Activated naive CD8-positive, alpha-beta T cell treated with anti-CD3 and anti-CD28 coated beads for 36 hours (primary cell): ENCODE measurements at regions not wholly inside any gene's neighbourhood (a gene's known extent, or its start where the extent isn't known, plus 50 kb on each side); places are given as distances from the start of the nearest gene placed in this dataset.

Experiments
- DNase-seq: peaks from one replicate; pipeline ENCODE4 v3.0.0; 2021
- H3K27ac Mint-ChIP-seq: one replicate; pipeline ENCODE4 v1.8.0; 2022; ENCODE audit warnings: mild to moderate bottlenecking, moderate library complexity, mixed read lengths
- H3K27me3 Mint-ChIP-seq: one replicate; pipeline ENCODE4 v1.8.0; 2022; ENCODE audit warnings: mild to moderate bottlenecking, mixed read lengths
- H3K36me3 Mint-ChIP-seq: one replicate; pipeline ENCODE4 v1.8.0; 2021; ENCODE audit warnings: mild to moderate bottlenecking, mixed read lengths
- H3K4me1 Mint-ChIP-seq: one replicate; pipeline ENCODE4 v1.8.0; 2021; ENCODE audit warnings: mixed read lengths
- H3K4me3 Mint-ChIP-seq: one replicate; pipeline ENCODE4 v1.8.0; 2022; ENCODE audit warnings: mild to moderate bottlenecking, moderate library complexity, mixed read lengths
- H3K9me3 Mint-ChIP-seq: one replicate; pipeline ENCODE4 v1.8.0; 2022; ENCODE audit warnings: mixed read lengths

- no peak for DNase-seq
- Mint-ChIP-seq H3K27ac (no peak overlapping the region), H3K4me3 (no peak overlapping the region), H3K27me3 (no peaks in the 10 kb centered on the region), H3K36me3 (no peaks in the 10 kb centered on the region), H3K9me3 (peaks cover 4% of the 10 kb centered on the region), H3K4me1 (no peaks in the 10 kb centered on the region)
These were observed 182.8 kb upstream of the FOXN2 start for GRCh38 chr2:48131539-48132270.

- Mint-ChIP-seq H3K9me3 (peaks cover 4% of the 10 kb centered on the region), H3K27ac (no peak overlapping the region), H3K27me3 (no peaks in the 10 kb centered on the region), H3K36me3 (no peaks in the 10 kb centered on the region), H3K4me1 (no peaks in the 10 kb centered on the region), H3K4me3 (no peak overlapping the region)
- no peak for DNase-seq
These were observed 182.2 kb upstream of the FOXN2 start for GRCh38 chr2:48132271-48132625.

GRCh38 chr2:48134704-48135103 lies 179.8 kb upstream of the FOXN2 start:
- no peaks in the 10 kb centered on the region for H3K36me3 Mint-ChIP-seq
- no peak overlapping the region for H3K4me3 Mint-ChIP-seq
- no peak for DNase-seq
- no peaks in the 10 kb centered on the region for H3K4me1 Mint-ChIP-seq
- H3K27ac Mint-ChIP-seq = no peak overlapping the region
- peaks cover 4% of the 10 kb centered on the region for H3K9me3 Mint-ChIP-seq
- H3K27me3 Mint-ChIP-seq = no peaks in the 10 kb centered on the region

GRCh38 chr2:48135797-48136196 lies 178.7 kb upstream of the FOXN2 start:
- Mint-ChIP-seq H3K27ac (no peak overlapping the region), H3K27me3 (no peaks in the 10 kb centered on the region), H3K9me3 (peaks cover 4% of the 10 kb centered on the region), H3K36me3 (no peaks in the 10 kb centered on the region), H3K4me3 (no peak overlapping the region), H3K4me1 (no peaks in the 10 kb centered on the region)
- DNase-seq = no peak

GRCh38 chr2:48137829-48138228 lies 176.7 kb upstream of the FOXN2 start:
- no peak for DNase-seq
- Mint-ChIP-seq H3K27me3 (peaks cover 5% of the 10 kb centered on the region), H3K4me1 (no peaks in the 10 kb centered on the region), H3K9me3 (peaks cover 5% of the 10 kb centered on the region), H3K4me3 (no peak overlapping the region), H3K27ac (no peak overlapping the region), H3K36me3 (no peaks in the 10 kb centered on the region)

GRCh38 chr2:48138898-48139297 lies 175.6 kb upstream of the FOXN2 start:
- H3K27ac Mint-ChIP-seq = no peak overlapping the region
- H3K4me3 Mint-ChIP-seq = no peak overlapping the region
- peaks cover 8% of the 10 kb centered on the region for H3K27me3 Mint-ChIP-seq
- DNase-seq = no peak
- H3K36me3 Mint-ChIP-seq = no peaks in the 10 kb centered on the region
- H3K9me3 Mint-ChIP-seq = peaks cover 5% of the 10 kb centered on the region
- H3K4me1 Mint-ChIP-seq = no peaks in the 10 kb centered on the region

GRCh38 chr2:48140586-48140985 lies 173.9 kb upstream of the FOXN2 start:
- H3K4me3 Mint-ChIP-seq = no peak overlapping the region
- H3K4me1 Mint-ChIP-seq = peaks cover 10% of the 10 kb centered on the region
- peaks cover 6% of the 10 kb centered on the region for H3K36me3 Mint-ChIP-seq
- H3K27me3 Mint-ChIP-seq = peaks cover 8% of the 10 kb centered on the region
- DNase-seq = no peak
- H3K27ac Mint-ChIP-seq = no peak overlapping the region
- peaks cover 8% of the 10 kb centered on the region for H3K9me3 Mint-ChIP-seq

- H3K4me3 Mint-ChIP-seq = no peak overlapping the region
- H3K27ac Mint-ChIP-seq = peak overlapping the region; percentile 66
- H3K36me3 Mint-ChIP-seq = peaks cover 7% of the 10 kb centered on the region
- peaks cover 4% of the 10 kb centered on the region for H3K9me3 Mint-ChIP-seq
- H3K27me3 Mint-ChIP-seq = peaks cover 8% of the 10 kb centered on the region
- peaks cover 21% of the 10 kb centered on the region for H3K4me1 Mint-ChIP-seq
- DNase-seq = no peak
These were observed 169.7 kb upstream of the FOXN2 start for GRCh38 chr2:48144777-48145176.

- peaks cover 8% of the 10 kb centered on the region for H3K27me3 Mint-ChIP-seq
- H3K4me3 Mint-ChIP-seq = no peak overlapping the region
- H3K4me1 Mint-ChIP-seq = peaks cover 21% of the 10 kb centered on the region
- H3K27ac Mint-ChIP-seq = peak overlapping the region; percentile 90
- H3K36me3 Mint-ChIP-seq = peaks cover 7% of the 10 kb centered on the region
- DNase-seq = no peak
- peaks cover 4% of the 10 kb centered on the region for H3K9me3 Mint-ChIP-seq
These were observed 168.5 kb upstream of the FOXN2 start for GRCh38 chr2:48145845-48146452.

- Mint-ChIP-seq H3K36me3 (peaks cover 7% of the 10 kb centered on the region), H3K4me1 (peaks cover 21% of the 10 kb centered on the region), H3K4me3 (no peak overlapping the region), H3K9me3 (peaks cover 4% of the 10 kb centered on the region), H3K27me3 (peaks cover 8% of the 10 kb centered on the region), H3K27ac (peak overlapping the region; percentile 90)
- no peak for DNase-seq
These were observed 167.9 kb upstream of the FOXN2 start for GRCh38 chr2:48146552-48146951.

- DNase-seq = no peak
- no peak overlapping the region for H3K27ac Mint-ChIP-seq
- H3K4me1 Mint-ChIP-seq = peaks cover 21% of the 10 kb centered on the region
- H3K4me3 Mint-ChIP-seq = no peak overlapping the region
- peaks cover 4% of the 10 kb centered on the region for H3K27me3 Mint-ChIP-seq
- peaks cover 3% of the 10 kb centered on the region for H3K9me3 Mint-ChIP-seq
- H3K36me3 Mint-ChIP-seq = peaks cover 7% of the 10 kb centered on the region
These were observed 166.8 kb upstream of the FOXN2 start for GRCh38 chr2:48147719-48148118.

- Mint-ChIP-seq H3K4me3 (no peak overlapping the region), H3K27me3 (no peaks in the 10 kb centered on the region), H3K36me3 (peaks cover 7% of the 10 kb centered on the region), H3K9me3 (peaks cover 3% of the 10 kb centered on the region), H3K27ac (no peak overlapping the region), H3K4me1 (peaks cover 21% of the 10 kb centered on the region)
- DNase-seq = no peak
These were observed 165.5 kb upstream of the FOXN2 start for GRCh38 chr2:48148841-48149430.

- Mint-ChIP-seq H3K4me1 (peaks cover 2% of the 10 kb centered on the region), H3K4me3 (no peak overlapping the region), H3K27me3 (no peaks in the 10 kb centered on the region), H3K27ac (no peak overlapping the region), H3K9me3 (peaks cover 25% of the 10 kb centered on the region), H3K36me3 (peaks cover 4% of the 10 kb centered on the region)
- DNase-seq = no peak
These were observed 157.3 kb upstream of the FOXN2 start for GRCh38 chr2:48157150-48157549.

GRCh38 chr2:48161628-48162027 lies 152.9 kb upstream of the FOXN2 start:
- Mint-ChIP-seq H3K4me1 (peaks cover 5% of the 10 kb centered on the region), H3K4me3 (no peak overlapping the region), H3K27ac (no peak overlapping the region), H3K9me3 (peaks cover 23% of the 10 kb centered on the region), H3K27me3 (no peaks in the 10 kb centered on the region), H3K36me3 (peaks cover 7% of the 10 kb centered on the region)
- DNase-seq = no peak

- H3K27ac Mint-ChIP-seq = no peak overlapping the region
- DNase-seq = no peak
- H3K36me3 Mint-ChIP-seq = peaks cover 5% of the 10 kb centered on the region
- H3K4me3 Mint-ChIP-seq = no peak overlapping the region
- no peaks in the 10 kb centered on the region for H3K27me3 Mint-ChIP-seq
- peaks cover 5% of the 10 kb centered on the region for H3K4me1 Mint-ChIP-seq
- H3K9me3 Mint-ChIP-seq = peaks cover 21% of the 10 kb centered on the region
These were observed 151.7 kb upstream of the FOXN2 start for GRCh38 chr2:48162742-48163141.
